ENCODE measurements at regions not wholly inside any gene's neighbourhood (a gene's known extent, or its start where the extent isn't known, plus 50 kb on each side); places are given as distances from the start of the nearest gene placed in this dataset.

DNA sequence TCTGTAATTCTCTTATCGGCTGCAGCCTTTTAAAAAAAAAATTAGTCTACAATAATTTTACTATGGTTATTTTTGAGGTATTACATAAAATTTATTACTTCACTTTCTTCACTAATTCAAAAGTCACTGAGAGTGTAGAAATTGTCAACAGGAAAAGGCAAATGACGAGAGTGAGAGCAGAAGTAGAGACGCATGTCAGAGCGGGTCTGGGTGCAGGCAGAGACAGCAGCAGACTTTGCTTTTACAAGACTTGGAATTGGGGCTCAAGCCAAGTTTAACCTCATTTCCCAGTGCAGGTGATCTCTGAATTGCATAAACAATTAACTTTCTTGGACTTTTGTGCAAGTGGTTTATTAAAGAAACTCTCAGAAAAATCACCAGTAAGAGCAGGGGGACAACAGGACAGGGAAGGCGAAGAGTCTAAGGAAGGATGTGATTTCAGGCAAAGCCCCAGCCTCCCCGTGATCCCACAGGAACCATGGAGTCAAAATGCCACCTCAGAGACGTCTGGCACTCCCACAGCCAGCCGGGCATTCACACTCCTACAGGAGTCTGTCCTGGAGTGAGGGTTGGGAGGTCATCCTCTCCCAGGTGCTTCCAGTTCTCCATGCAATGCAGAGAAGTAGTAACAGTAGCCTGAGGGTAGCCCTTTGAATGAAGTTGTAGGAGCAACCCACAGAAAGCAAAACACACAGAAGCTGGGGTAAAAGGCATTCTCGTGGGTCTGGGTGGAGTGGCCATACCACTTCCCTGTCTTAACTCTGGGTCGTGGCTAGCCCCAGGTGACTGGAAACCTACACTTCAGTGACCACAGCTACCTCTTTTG is 274.0 kb upstream of the TGFBR2 start:
- Histone ChIP-seq H3K9me3 (no peaks in the 10 kb centered on the region), H3K27me3 (no peaks in the 10 kb centered on the region), H3K36me3 (no peaks in the 10 kb centered on the region), H3K4me1 (no peaks in the 10 kb centered on the region), H3K4me3 (ENCODE audit: low read depth, low read length) (no peak overlapping the region)
- TF ChIP-seq, protein P1, sequence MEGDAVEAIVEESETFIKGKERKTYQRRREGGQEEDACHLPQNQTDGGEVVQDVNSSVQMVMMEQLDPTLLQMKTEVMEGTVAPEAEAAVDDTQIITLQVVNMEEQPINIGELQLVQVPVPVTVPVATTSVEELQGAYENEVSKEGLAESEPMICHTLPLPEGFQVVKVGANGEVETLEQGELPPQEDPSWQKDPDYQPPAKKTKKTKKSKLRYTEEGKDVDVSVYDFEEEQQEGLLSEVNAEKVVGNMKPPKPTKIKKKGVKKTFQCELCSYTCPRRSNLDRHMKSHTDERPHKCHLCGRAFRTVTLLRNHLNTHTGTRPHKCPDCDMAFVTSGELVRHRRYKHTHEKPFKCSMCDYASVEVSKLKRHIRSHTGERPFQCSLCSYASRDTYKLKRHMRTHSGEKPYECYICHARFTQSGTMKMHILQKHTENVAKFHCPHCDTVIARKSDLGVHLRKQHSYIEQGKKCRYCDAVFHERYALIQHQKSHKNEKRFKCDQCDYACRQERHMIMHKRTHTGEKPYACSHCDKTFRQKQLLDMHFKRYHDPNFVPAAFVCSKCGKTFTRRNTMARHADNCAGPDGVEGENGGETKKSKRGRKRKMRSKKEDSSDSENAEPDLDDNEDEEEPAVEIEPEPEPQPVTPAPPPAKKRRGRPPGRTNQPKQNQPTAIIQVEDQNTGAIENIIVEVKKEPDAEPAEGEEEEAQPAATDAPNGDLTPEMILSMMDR (IDR thresholded peaks at IDR 0.05; ENCODE audit: low read depth, low read length), result no peak
- no peak for DNase-seq

DNA sequence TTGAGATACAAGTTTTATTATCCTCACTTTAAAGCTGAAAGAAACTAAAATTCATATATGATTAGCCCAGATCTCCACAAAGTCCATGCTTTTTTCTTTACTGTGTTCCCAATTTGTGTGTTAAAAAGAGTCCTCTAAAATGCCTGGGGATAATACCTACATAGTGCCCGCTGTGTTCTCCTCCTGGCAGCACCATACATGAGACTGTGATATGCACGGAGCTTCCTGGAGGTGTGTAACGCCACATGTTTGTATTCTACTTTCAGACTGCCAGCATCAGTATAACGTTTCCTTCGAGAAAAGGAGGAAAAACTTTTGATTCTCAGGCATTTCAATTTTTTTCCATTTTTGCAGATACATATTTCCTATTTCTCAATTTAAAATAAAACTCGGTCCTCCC is 273.3 kb upstream of the TGFBR2 start:
- DNase-seq, result no peak
- Histone ChIP-seq H3K27me3 (no peaks in the 10 kb centered on the region), H3K36me3 (no peaks in the 10 kb centered on the region), H3K4me3 (ENCODE audit: low read depth, low read length) (no peak overlapping the region), H3K9me3 (no peaks in the 10 kb centered on the region), H3K4me1 (no peaks in the 10 kb centered on the region)
- TF ChIP-seq, protein P1 (IDR thresholded peaks at IDR 0.05; ENCODE audit: low read depth, low read length), result no peak

DNA sequence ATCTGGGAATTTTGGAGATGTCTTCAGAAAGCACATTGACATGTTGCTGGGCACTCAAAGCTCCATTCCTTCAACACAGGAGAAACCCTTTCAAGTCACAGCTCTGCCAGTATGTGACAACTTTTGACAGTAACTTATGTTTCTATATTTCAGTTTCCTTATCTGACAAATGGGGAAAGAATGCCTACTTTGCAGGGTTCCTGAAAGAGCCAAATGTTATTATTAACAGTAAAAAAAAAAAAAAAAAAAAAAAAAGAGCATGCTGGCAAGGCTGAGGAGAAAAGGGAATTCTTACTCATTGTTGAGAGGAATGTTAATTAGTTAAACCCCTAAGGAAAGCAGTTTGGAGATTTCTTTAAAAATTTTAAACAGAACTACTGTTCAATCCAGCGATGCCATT is 272.5 kb upstream of the TGFBR2 start:
- DNase-seq, result no peak
- no peaks in the 10 kb centered on the region for H3K4me1 ChIP-seq
- H3K9me3 ChIP-seq, result no peaks in the 10 kb centered on the region
- no peaks in the 10 kb centered on the region for H3K36me3 ChIP-seq
- TF ChIP-seq, protein P1 (IDR thresholded peaks at IDR 0.05; ENCODE audit: low read depth, low read length), result no peak
- no peaks in the 10 kb centered on the region for H3K27me3 ChIP-seq
- no peak overlapping the region for H3K4me3 ChIP-seq (ENCODE audit: low read depth, low read length)

DNA sequence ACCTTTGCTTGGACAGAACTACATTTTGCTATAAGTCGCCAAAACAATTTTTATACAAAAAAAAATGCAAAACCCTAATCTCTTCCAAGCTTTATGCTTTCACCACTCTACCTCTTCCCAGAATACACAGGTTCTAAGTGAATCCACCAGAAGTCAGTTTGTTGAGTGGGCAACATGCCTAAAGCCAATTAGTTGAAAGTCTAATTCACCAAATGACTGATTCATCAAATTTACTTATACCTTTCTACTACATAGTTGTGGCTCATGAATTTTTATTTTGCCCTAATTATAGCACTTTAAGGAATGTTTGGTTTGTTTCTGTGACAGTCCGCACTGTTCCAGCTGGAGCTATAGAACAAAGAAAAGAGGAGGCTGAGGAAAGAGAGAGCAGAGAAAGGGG is 265.9 kb upstream of the TGFBR2 start:
- Histone ChIP-seq H3K27me3 (no peaks in the 10 kb centered on the region), H3K4me3 (ENCODE audit: low read depth, low read length) (no peak overlapping the region), H3K9me3 (no peaks in the 10 kb centered on the region), H3K36me3 (no peaks in the 10 kb centered on the region), H3K4me1 (no peaks in the 10 kb centered on the region)
- TF ChIP-seq, protein P1 (IDR thresholded peaks at IDR 0.05; ENCODE audit: low read depth, low read length), result no peak
- no peak for DNase-seq

DNA sequence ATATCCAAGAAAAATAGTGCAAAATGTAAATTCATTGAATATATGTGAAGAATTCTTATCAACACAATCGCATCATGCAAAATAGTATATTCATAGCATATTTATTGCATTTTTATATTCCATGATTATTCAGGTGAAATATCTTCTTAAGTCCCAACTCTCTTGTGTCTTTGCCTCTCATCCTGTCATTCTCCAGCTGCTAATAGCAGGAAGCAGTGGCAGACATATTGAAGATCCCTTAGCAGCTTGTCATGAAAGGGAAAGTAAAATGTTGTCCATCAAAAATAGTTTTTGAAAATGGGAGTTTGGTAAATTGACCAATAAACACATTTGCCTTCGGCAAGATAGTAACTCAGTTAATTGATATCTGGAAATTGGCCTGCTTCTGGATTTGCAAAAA is 265.3 kb upstream of the TGFBR2 start:
- DNase-seq, result no peak
- TF ChIP-seq, protein P1 (IDR thresholded peaks at IDR 0.05; ENCODE audit: low read depth, low read length), result no peak
- H3K4me1 ChIP-seq, result no peaks in the 10 kb centered on the region

DNA sequence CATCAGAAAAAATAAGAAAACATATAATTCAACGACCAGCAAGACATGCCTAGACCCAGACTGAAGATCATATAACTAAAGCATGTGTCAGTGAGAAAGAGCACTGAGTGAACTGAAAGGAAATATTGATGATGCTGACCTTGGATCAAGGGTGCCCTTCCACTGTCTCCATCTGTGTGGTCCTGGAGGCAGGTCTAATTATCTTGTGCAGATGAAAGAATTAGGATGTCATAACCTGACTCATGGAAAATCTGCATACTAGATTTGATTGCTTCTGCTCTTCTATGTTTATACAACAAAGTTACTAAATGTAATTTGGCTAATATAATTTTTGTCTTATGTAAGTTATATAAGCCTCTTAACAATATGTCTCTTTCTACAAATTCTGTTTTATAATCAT is 264.6 kb upstream of the TGFBR2 start:
- H3K4me3 ChIP-seq (ENCODE audit: low read depth, low read length), result no peak overlapping the region
- TF ChIP-seq, protein P1 (IDR thresholded peaks at IDR 0.05; ENCODE audit: low read depth, low read length), result no peak
- no peaks in the 10 kb centered on the region for H3K4me1 ChIP-seq
- H3K9me3 ChIP-seq, result no peaks in the 10 kb centered on the region
- H3K27me3 ChIP-seq, result no peaks in the 10 kb centered on the region
- H3K36me3 ChIP-seq, result no peaks in the 10 kb centered on the region
- no peak for DNase-seq

More for the DNA sequence above, 265.3 kb upstream of the TGFBR2 start:
- no peak overlapping the region for H3K4me3 ChIP-seq (ENCODE audit: low read depth, low read length)
- H3K36me3 ChIP-seq, result no peaks in the 10 kb centered on the region
- H3K9me3 ChIP-seq, result no peaks in the 10 kb centered on the region
- no peaks in the 10 kb centered on the region for H3K27me3 ChIP-seq
